HUES64 (cell line): ENCODE measurements at regions not wholly inside any gene's neighbourhood (a gene's known extent, or its start where the extent isn't known, plus 50 kb on each side); places are given as distances from the start of the nearest gene placed in this dataset.

Experiments used
- H3K27ac ChIP-seq: 2 replicates; pipeline ENCODE4 v1.7.0; 2013; ENCODE audit warnings: low read depth, low read length, inconsistent platforms
- H3K27me3 ChIP-seq: 2 replicates; pipeline ENCODE4 v1.6.1; 2013; ENCODE audit warnings: mild to moderate bottlenecking, low read length; ENCODE audit not compliant: insufficient read depth
- H3K36me3 ChIP-seq: 2 replicates; pipeline ENCODE4 v1.6.1; 2013; ENCODE audit warnings: mild to moderate bottlenecking, low read length; ENCODE audit not compliant: insufficient read depth
- H3K4me1 ChIP-seq: 2 replicates; pipeline ENCODE4 v1.6.1; 2013; ENCODE audit warnings: mild to moderate bottlenecking, low read length, moderate library complexity; ENCODE audit not compliant: insufficient read depth
- H3K4me3 ChIP-seq: 2 replicates; pipeline ENCODE4 v1.5.1; 2013; ENCODE audit warnings: mild to moderate bottlenecking, low read length, moderate library complexity
- H3K9ac ChIP-seq: 2 replicates; pipeline ENCODE4 v1.6.1; 2013; ENCODE audit warnings: mild to moderate bottlenecking, low read depth, low read length
- H3K9me3 ChIP-seq: 2 replicates; pipeline ENCODE4 v1.6.1; 2013; ENCODE audit warnings: low read depth, low read length; ENCODE audit not compliant: insufficient read depth
- WGBS: fragments of 150-250, 120-280 bp; methylation state at CpG from one replicate; pipeline ENCODE4 v1.1.7; 2013; ENCODE audit warnings: missing lambda C conversion rate; 5-methylcytosine and 5-hydroxymethylcytosine counted together

GRCh38 chr2:237159006-237159911 is 73.6 kb downstream of the COPS8 start:
- 92% methylated on average over 10 of the region's 10 CpGs for whole genome bisulfite sequencing
- H3K9ac ChIP-seq, result no peak overlapping the region
- H3K4me3 ChIP-seq, result no peak overlapping the region
- no peaks in the 10 kb centered on the region for H3K27me3 ChIP-seq
- H3K27ac ChIP-seq, result no peak overlapping the region
- H3K4me1 ChIP-seq, result no peaks in the 10 kb centered on the region
- no peaks in the 10 kb centered on the region for H3K9me3 ChIP-seq
- no peaks in the 10 kb centered on the region for H3K36me3 ChIP-seq

- WGBS, result 96% methylated on average over 9 of the region's 9 CpGs
- Histone ChIP-seq H3K9ac (no peak overlapping the region), H3K36me3 (no peaks in the 10 kb centered on the region), H3K4me1 (no peaks in the 10 kb centered on the region), H3K27ac (no peak overlapping the region), H3K27me3 (no peaks in the 10 kb centered on the region), H3K4me3 (no peak overlapping the region), H3K9me3 (no peaks in the 10 kb centered on the region)
Measured at GRCh38 chr2:237160271-237160919, 74.7 kb downstream of the COPS8 start.

- WGBS, result 96% methylated on average over 5 of the region's 5 CpGs
- no peak overlapping the region for H3K27ac ChIP-seq
Measured at GRCh38 chr2:237161189-237161588, 75.5 kb downstream of the COPS8 start.

GRCh38 chr2:237162959-237163358 is 77.3 kb downstream of the COPS8 start:
- 95% methylated on average over 4 of the region's 5 CpGs for WGBS
- Histone ChIP-seq H3K4me1 (no peaks in the 10 kb centered on the region), H3K27ac (no peak overlapping the region), H3K4me3 (no peak overlapping the region), H3K36me3 (no peaks in the 10 kb centered on the region), H3K27me3 (no peaks in the 10 kb centered on the region), H3K9ac (no peak overlapping the region), H3K9me3 (peaks cover 2% of the 10 kb centered on the region; the same call in 1 of the 2 replicates)

More at GRCh38 chr2:237161189-237161588, 75.5 kb downstream of the COPS8 start:
- Histone ChIP-seq H3K9me3 (no peaks in the 10 kb centered on the region), H3K27me3 (no peaks in the 10 kb centered on the region), H3K36me3 (no peaks in the 10 kb centered on the region), H3K4me1 (no peaks in the 10 kb centered on the region), H3K9ac (no peak overlapping the region), H3K4me3 (no peak overlapping the region)

- WGBS, result 87% methylated on average over 10 of the region's 10 CpGs
- no peak overlapping the region for H3K27ac ChIP-seq
- no peaks in the 10 kb centered on the region for H3K27me3 ChIP-seq
- peaks cover 14% of the 10 kb centered on the region for H3K9me3 ChIP-seq
- no peaks in the 10 kb centered on the region for H3K4me1 ChIP-seq
- no peak overlapping the region for H3K9ac ChIP-seq
- H3K36me3 ChIP-seq, result no peaks in the 10 kb centered on the region
- H3K4me3 ChIP-seq, result no peak overlapping the region
Measured at GRCh38 chr2:237164474-237165042, 78.9 kb downstream of the COPS8 start.

GRCh38 chr2:237165405-237166276 is 80.0 kb downstream of the COPS8 start:
- Histone ChIP-seq H3K36me3 (no peaks in the 10 kb centered on the region), H3K9ac (no peak overlapping the region), H3K27me3 (no peaks in the 10 kb centered on the region), H3K4me1 (no peaks in the 10 kb centered on the region), H3K27ac (no peak overlapping the region), H3K9me3 (peaks cover 14% of the 10 kb centered on the region), H3K4me3 (no peak overlapping the region)
- WGBS, result 80% methylated on average over 5 of the region's 5 CpGs

GRCh38 chr2:237167038-237167437 is 81.3 kb downstream of the COPS8 start:
- WGBS, result 94% methylated on average over 4 of the region's 4 CpGs
- H3K9me3 ChIP-seq, result peaks cover 14% of the 10 kb centered on the region

DNA sequence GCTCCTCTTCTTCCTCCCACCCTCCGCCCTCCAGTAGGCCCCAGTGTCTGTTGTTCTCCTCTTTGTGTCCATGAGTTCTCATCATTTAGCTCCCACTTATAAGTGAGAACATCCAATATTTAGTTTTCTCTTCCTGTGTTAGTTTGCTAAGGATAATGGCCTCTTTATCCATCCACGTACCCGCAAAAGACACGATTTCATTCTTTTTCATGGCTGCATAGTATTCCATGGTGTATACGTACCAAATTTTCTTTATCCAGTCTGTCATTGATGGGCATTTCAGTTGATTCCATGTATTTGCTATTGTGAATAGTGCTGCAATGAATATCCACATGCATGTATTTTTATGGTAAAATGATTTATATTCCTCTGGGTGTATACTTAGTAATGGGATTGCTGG is 82.2 kb downstream of the COPS8 start:
- no peak overlapping the region for H3K4me3 ChIP-seq
- no peaks in the 10 kb centered on the region for H3K27me3 ChIP-seq
- H3K36me3 ChIP-seq, result no peaks in the 10 kb centered on the region
- no peak overlapping the region for H3K9ac ChIP-seq
- no peaks in the 10 kb centered on the region for H3K4me1 ChIP-seq
- peaks cover 14% of the 10 kb centered on the region for H3K9me3 ChIP-seq
- WGBS, result 89% methylated on average over 5 of the region's 5 CpGs
- H3K27ac ChIP-seq, result no peak overlapping the region

More at GRCh38 chr2:237167038-237167437, 81.3 kb downstream of the COPS8 start:
- Histone ChIP-seq H3K27me3 (no peaks in the 10 kb centered on the region), H3K4me3 (no peak overlapping the region), H3K36me3 (no peaks in the 10 kb centered on the region), H3K9ac (no peak overlapping the region), H3K4me1 (no peaks in the 10 kb centered on the region), H3K27ac (no peak overlapping the region)

DNA sequence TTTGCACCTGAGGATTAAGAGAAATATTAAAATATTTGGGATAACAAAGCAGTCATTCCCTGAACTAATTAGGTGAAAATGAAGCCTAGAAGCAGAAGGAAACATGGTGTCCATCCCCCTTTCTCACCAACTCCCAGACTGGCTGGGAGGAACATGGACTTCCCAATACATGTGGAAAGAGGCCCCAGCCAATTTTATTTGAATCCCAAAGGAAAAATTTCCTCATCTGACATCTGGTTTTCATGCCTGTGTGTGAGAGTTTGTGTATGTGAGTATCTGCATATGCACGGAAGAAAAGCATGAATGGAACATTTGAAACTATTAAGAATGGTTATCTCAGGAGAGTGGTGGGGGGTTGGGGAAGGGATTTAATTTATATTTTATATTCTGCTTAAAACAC is 84.3 kb downstream of the COPS8 start:
- Histone ChIP-seq H3K36me3 (no peaks in the 10 kb centered on the region), H3K4me1 (no peaks in the 10 kb centered on the region), H3K4me3 (no peak overlapping the region), H3K9ac (no peak overlapping the region), H3K27ac (no peak overlapping the region), H3K27me3 (no peaks in the 10 kb centered on the region), H3K9me3 (peaks cover 14% of the 10 kb centered on the region)
- WGBS, result 93% methylated on average over 1 of the region's 1 CpG

DNA sequence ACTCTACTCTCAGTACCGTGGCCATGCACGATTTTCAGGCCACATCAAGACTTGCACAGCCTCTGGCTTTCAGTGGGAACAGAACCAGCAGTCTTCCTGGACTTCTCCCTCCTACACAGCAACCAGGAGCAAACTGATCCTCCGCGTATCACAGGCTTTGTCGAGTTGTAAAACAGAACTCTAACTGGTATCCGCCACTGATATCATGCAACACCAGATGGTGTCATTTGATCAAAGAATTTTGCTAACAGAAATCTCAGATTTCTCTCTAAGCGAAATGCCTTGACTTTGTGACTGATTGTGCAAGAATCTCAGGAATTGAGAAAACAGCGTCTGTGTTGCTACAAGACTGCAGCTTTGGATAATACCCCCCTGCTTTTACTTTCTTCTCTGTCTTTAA is 85.7 kb downstream of the COPS8 start:
- Histone ChIP-seq H3K4me3 (no peak overlapping the region), H3K27me3 (no peaks in the 10 kb centered on the region), H3K4me1 (no peaks in the 10 kb centered on the region), H3K27ac (no peak overlapping the region), H3K9ac (no peak overlapping the region), H3K36me3 (no peaks in the 10 kb centered on the region), H3K9me3 (peaks cover 14% of the 10 kb centered on the region)
- 74% methylated on average over 8 of the region's 8 CpGs for WGBS
